CD14-positive monocyte (primary cell): ENCODE measurements at regions not wholly inside any gene's neighbourhood (a gene's known extent, or its start where the extent isn't known, plus 50 kb on each side); places are given as distances from the start of the nearest gene placed in this dataset.

Source experiments
- DNase-seq, 3 donors: peaks; one replicate each; pipeline ENCODE4 v3.0.0-alpha.2; 2011 to 2022
- H2AFZ ChIP-seq: 2 replicates; pipeline ENCODE4 v1.6.0; 2012; ENCODE audit warnings: mild to moderate bottlenecking, low read depth, low read length, inconsistent platforms; ENCODE audit not compliant: insufficient read depth, poor library complexity, severe bottlenecking
- H3K27ac ChIP-seq, 2 donors: 1 replicate in 1 of 2; 2 replicates in 1 of 2; pipeline ENCODE4 v1.5.1; 2012 to 2013; ENCODE audit warnings: low read length in 2 of 2, control low read depth in 1 of 2, inconsistent platforms in 1 of 2, low read depth in 1 of 2, mild to moderate bottlenecking in 1 of 2
- H3K27me3 ChIP-seq, 2 donors: one replicate each; pipeline versions ENCODE4 v1.6.0 to v1.6.1; 2011 to 2013; ENCODE audit warnings: low read length in 2 of 2; ENCODE audit not compliant: control insufficient read depth in 2 of 2, insufficient read depth in 2 of 2
- H3K36me3 ChIP-seq, 2 donors: replicated peaks in 1 of 2; 1 replicate in 1 of 2; 2 replicates in 1 of 2; pipeline versions ENCODE4 v1.5.1 to v1.6.1; 2012 to 2013; ENCODE audit warnings: low read length in 2 of 2, control low read depth in 1 of 2, inconsistent platforms in 1 of 2, mild to moderate bottlenecking in 1 of 2; ENCODE audit not compliant: insufficient read depth in 2 of 2, control insufficient read depth in 1 of 2
- H3K4me1 ChIP-seq, 2 donors: 1 replicate in 1 of 2; 2 replicates in 1 of 2; pipeline versions ENCODE4 v1.5.1 to v1.6.1; 2012 to 2013; ENCODE audit warnings: low read length in 2 of 2, control low read depth in 1 of 2, inconsistent platforms in 1 of 2, mild to moderate bottlenecking in 1 of 2, moderate library complexity in 1 of 2; ENCODE audit not compliant: insufficient read depth in 2 of 2, control insufficient read depth in 1 of 2
- H3K4me2 ChIP-seq: replicated peaks from 2 replicates; pipeline ENCODE3; 2012; ENCODE audit warnings: low read length, moderate library complexity, mild to moderate bottlenecking; ENCODE audit not compliant: poor library complexity, severe bottlenecking; ENCODE audit errors: extremely low read depth
- H3K4me3 ChIP-seq, 3 experiments: fragments of 200-600 bp in 1 of 3; sonication (generic) in 1 of 3; replicated peaks in 1 of 3; 1 replicate in 2 of 3; 2 replicates in 1 of 3; pipeline ENCODE4 v1.5.1; 2011 to 2013; ENCODE audit warnings: low read length in 3 of 3, mild to moderate bottlenecking in 3 of 3, control low read depth in 2 of 3, low read depth in 2 of 3, inconsistent platforms in 1 of 3, moderate library complexity in 1 of 3
- H3K79me2 ChIP-seq: 2 replicates; pipeline ENCODE4 v1.6.0; 2012; ENCODE audit warnings: mild to moderate bottlenecking, control low read depth, inconsistent platforms, low read length, moderate library complexity; ENCODE audit not compliant: insufficient read depth
- H3K9ac ChIP-seq: 2 replicates; pipeline ENCODE4 v1.6.0; 2017; ENCODE audit warnings: low read length, mild to moderate bottlenecking; ENCODE audit not compliant: insufficient read depth, poor library complexity, severe bottlenecking
- H3K9me3 ChIP-seq, 2 donors: replicated peaks in 1 of 2; 1 replicate in 1 of 2; 2 replicates in 1 of 2; pipeline versions ENCODE4 v1.5.1 to v1.6.1; 2012 to 2013; ENCODE audit warnings: low read length in 2 of 2, control low read depth in 1 of 2; ENCODE audit not compliant: control insufficient read depth in 1 of 2, insufficient read depth in 1 of 2
- H4K20me1 ChIP-seq: 2 replicates; pipeline ENCODE4 v1.6.0; 2012; ENCODE audit warnings: mild to moderate bottlenecking, low read length, control low read depth, moderate library complexity; ENCODE audit not compliant: insufficient read depth
- H3K27ac Mint-ChIP-seq, 7 donors: one replicate each; pipeline ENCODE4 v1.8.0; 2020; ENCODE audit warnings: mild to moderate bottlenecking in 7 of 7, mixed read lengths in 7 of 7, moderate library complexity in 6 of 7, inconsistent platforms in 2 of 7
- H3K27me3 Mint-ChIP-seq, 3 donors: one replicate each; pipeline ENCODE4 v1.8.0; 2021 to 2022; ENCODE audit warnings: low read depth in 3 of 3, mild to moderate bottlenecking in 3 of 3, mixed read lengths in 3 of 3, moderate library complexity in 3 of 3, inconsistent platforms in 1 of 3
- H3K36me3 Mint-ChIP-seq, 2 donors: one replicate each; pipeline ENCODE4 v1.8.0; 2020; ENCODE audit warnings: mixed read lengths in 2 of 2, inconsistent platforms in 1 of 2, mild to moderate bottlenecking in 1 of 2
- H3K4me1 Mint-ChIP-seq: one replicate; pipeline ENCODE4 v1.8.0; 2020; ENCODE audit warnings: mild to moderate bottlenecking, mixed read lengths
- H3K4me3 Mint-ChIP-seq, 2 donors: one replicate each; pipeline ENCODE4 v1.8.0; 2020; ENCODE audit warnings: mild to moderate bottlenecking in 2 of 2, mixed read lengths in 2 of 2, moderate library complexity in 1 of 2
- H3K9me3 Mint-ChIP-seq, 7 donors: one replicate each; pipeline ENCODE4 v1.8.0; 2020 to 2022; ENCODE audit warnings: mixed read lengths in 7 of 7, mild to moderate bottlenecking in 6 of 7, moderate library complexity in 6 of 7, inconsistent platforms in 2 of 7
- CTCF ChIP-seq: fragments of 200-600 bp; IDR thresholded peaks from one replicate; pipeline ENCODE4 v1.8.0; 2022; ENCODE audit warnings: antibody characterized with exemption, mild to moderate bottlenecking
- WGBS: methylation state at CpG from one replicate; pipeline ENCODE4 v1.1.5; 2013; ENCODE audit warnings: missing lambda C conversion rate; ENCODE audit not compliant: insufficient coverage; 5-methylcytosine and 5-hydroxymethylcytosine counted together
- intact Hi-C, 2 donors: fragments of 100-400 bp; cut with micrococcal nuclease; formaldehyde crosslinking; loops; one replicate each; pipeline versions ENCODE4 v1.15.0 to v1.15.1; 2023

- peak overlapping the region in 1 of 2 donors; percentile 70 for H3K4me3 Mint-ChIP-seq
- intact Hi-C loops: loop anchor here (5.0 kb wide), 2 partner anchors 39 to 69 kb away; no protein-coding TSS in a partner anchor
- no CpG with 5 or more reads among the region's 6 CpGs for WGBS
Observed at GRCh38 chr10:49243610-49244283, 55.2 kb upstream of the C10orf71 start.

GRCh38 chr10:49243139-49243538, 54.9 kb upstream of the TMEM273 start:
- Histone ChIP-seq H3K27me3 (no peaks in the 10 kb centered on the region), H4K20me1 (no peaks in the 10 kb centered on the region), H3K4me2 (peak overlapping the region; percentile 48), H3K27ac (peak overlapping the region; percentile 57 to 71), H3K4me3 (peak overlapping the region in 1 of 3 experiments; percentile 3), H3K4me1 (peaks cover 50 to 55% of the 10 kb centered on the region in 2 donors), H3K36me3 (no peaks in the 10 kb centered on the region), H2AFZ (peak overlapping the region; percentile 12), H3K79me2 (no peaks in the 10 kb centered on the region), H3K9ac (no peak overlapping the region), H3K9me3 (no peaks in the 10 kb centered on the region)
- no peak for DNase-seq
- Mint-ChIP-seq H3K27me3 (peaks cover 0 to 5% (median 0%) of the 10 kb centered on the region in 3 donors), H3K9me3 (peaks cover 0 to 3% (median 0%) of the 10 kb centered on the region in 7 donors), H3K36me3 (no peaks in the 10 kb centered on the region), H3K27ac (peak overlapping the region; percentile 80 to 96 (median 87)), H3K4me1 (peaks cover 49% of the 10 kb centered on the region), H3K4me3 (no peak overlapping the region)
- intact Hi-C loops: loop anchor here (5.0 kb wide), 2 partner anchors 39 to 69 kb away; no protein-coding TSS in a partner anchor
- 99% methylated on average over 9 of the region's 10 CpGs for WGBS
- TF ChIP-seq CTCF: no peak

More at GRCh38 chr10:49243610-49244283, 55.2 kb upstream of the C10orf71 start:
- Histone ChIP-seq H3K9me3 (no peaks in the 10 kb centered on the region), H3K27me3 (no peaks in the 10 kb centered on the region), H3K9ac (no peak overlapping the region), H3K4me3 (peak overlapping the region in 1 of 3 experiments; percentile 45), H4K20me1 (no peaks in the 10 kb centered on the region), H3K36me3 (no peaks in the 10 kb centered on the region), H3K79me2 (no peaks in the 10 kb centered on the region), H3K27ac (peak overlapping the region; percentile 31 to 71), H3K4me1 (peaks cover 50 to 55% of the 10 kb centered on the region in 2 donors), H2AFZ (no peak overlapping the region), H3K4me2 (peak overlapping the region; percentile 48)
- Mint-ChIP-seq H3K36me3 (no peaks in the 10 kb centered on the region), H3K9me3 (peaks cover 0 to 3% (median 2%) of the 10 kb centered on the region in 7 donors), H3K27me3 (peaks cover 0 to 5% (median 0%) of the 10 kb centered on the region in 3 donors), H3K27ac (peak overlapping the region; percentile 66 to 96 (median 87)), H3K4me1 (peaks cover 47% of the 10 kb centered on the region)
- peak; percentile 42 to 72 (median 48) for DNase-seq
- TF ChIP-seq CTCF: no peak
